ENCODE measurements at regions not wholly inside any gene's neighbourhood (a gene's known extent, or its start where the extent isn't known, plus 50 kb on each side); places are given as distances from the start of the nearest gene placed in this dataset.
"Not testable (repeated sequence)": the region's sequence is repeated elsewhere in the genome, so short reads cannot be mapped to it uniquely, and the experiment has no call there.

DNA sequence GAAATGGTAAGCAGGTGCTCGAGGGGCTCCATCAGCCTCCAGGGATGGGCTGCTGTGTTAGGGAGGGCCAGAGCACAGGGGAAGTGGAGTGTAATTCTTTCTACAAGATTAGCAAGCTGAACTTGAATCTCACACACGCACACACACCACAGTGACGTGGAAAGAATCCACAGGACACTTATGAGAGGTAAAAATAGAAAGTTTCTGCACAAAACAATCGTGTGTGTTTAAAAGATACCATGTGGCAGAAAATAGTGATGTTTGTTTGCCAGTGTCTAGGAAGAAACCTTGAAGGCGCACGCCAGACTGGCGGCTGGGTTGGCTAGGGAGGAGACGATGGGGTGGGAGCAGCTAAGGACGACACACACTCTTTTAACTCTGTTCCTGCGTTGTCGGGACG is 323.6 kb upstream of the PLGLB1 start:
- H3K27me3 ChIP-seq (ENCODE audit: control insufficient read depth in 2 of 2, insufficient read depth in 2 of 2, low read length in 2 of 2); H3K27ac ChIP-seq (ENCODE audit: insufficient read depth, low read depth, low read length); intact Hi-C loops (cut with micrococcal nuclease); FAIRE-seq; CTCF ChIA-PET; H3K9ac ChIP-seq (replicated peaks; ENCODE audit: extremely low read depth, insufficient read depth, low read length); H4K20me1 ChIP-seq (replicated peaks; ENCODE audit: control insufficient read depth, extremely low read depth, insufficient read depth, low read length); POLR2A ChIA-PET; H3K79me2 ChIP-seq (ENCODE audit: control insufficient read depth, insufficient read depth, low read length); H3K4me1 ChIP-seq (ENCODE audit: control insufficient read depth, extremely low read depth, insufficient read depth, low read length); H3K9me1 ChIP-seq (replicated peaks; ENCODE audit: control insufficient read depth, extremely low read depth, insufficient read depth, low read length); H3K4me2 ChIP-seq (ENCODE audit: insufficient read depth, low read length); H3K9me3 ChIP-seq (replicated peaks; ENCODE audit: control insufficient read depth, insufficient read depth, low read length); H2AFZ ChIP-seq (ENCODE audit: low read depth, low read length); dilution Hi-C loops (cut with MboI; ENCODE audit: extremely low pct_ligation_motif_present, low sequenced_read_pairs); H3K4me3 ChIP-seq (replicated peaks in 1 of 3; ENCODE audit: insufficient read depth in 1 of 3, low read depth in 1 of 3, low read length in 3 of 3); BruUV-seq (replicated peaks); DNase-seq (ENCODE audit: low read depth, low spot score); H3K36me3 ChIP-seq (ENCODE audit: control insufficient read depth in 2 of 2, extremely low read depth in 1 of 2, insufficient read depth in 2 of 2, low read length in 2 of 2): not testable (repeated sequence)

- intact Hi-C loops (cut with micrococcal nuclease); CTCF ChIA-PET; H3K4me1 ChIP-seq (ENCODE audit: control insufficient read depth, extremely low read depth, insufficient read depth, low read length); H4K20me1 ChIP-seq (replicated peaks; ENCODE audit: control insufficient read depth, extremely low read depth, insufficient read depth, low read length); DNase-seq (ENCODE audit: low read depth, low spot score); POLR2A ChIA-PET; H3K9me1 ChIP-seq (replicated peaks; ENCODE audit: control insufficient read depth, extremely low read depth, insufficient read depth, low read length); H3K79me2 ChIP-seq (ENCODE audit: control insufficient read depth, insufficient read depth, low read length); BruUV-seq (replicated peaks); H3K9me3 ChIP-seq (replicated peaks; ENCODE audit: control insufficient read depth, insufficient read depth, low read length); dilution Hi-C loops (cut with MboI; ENCODE audit: extremely low pct_ligation_motif_present, low sequenced_read_pairs); H3K27ac ChIP-seq (ENCODE audit: insufficient read depth, low read depth, low read length); H3K36me3 ChIP-seq (ENCODE audit: control insufficient read depth in 2 of 2, extremely low read depth in 1 of 2, insufficient read depth in 2 of 2, low read length in 2 of 2); H3K9ac ChIP-seq (replicated peaks; ENCODE audit: extremely low read depth, insufficient read depth, low read length); H3K4me3 ChIP-seq (replicated peaks in 1 of 3; ENCODE audit: insufficient read depth in 1 of 3, low read depth in 1 of 3, low read length in 3 of 3); H3K27me3 ChIP-seq (ENCODE audit: control insufficient read depth in 2 of 2, insufficient read depth in 2 of 2, low read length in 2 of 2); FAIRE-seq; H2AFZ ChIP-seq (ENCODE audit: low read depth, low read length); H3K4me2 ChIP-seq (ENCODE audit: insufficient read depth, low read length): not testable (repeated sequence)
These were observed 326.9 kb upstream of the PLGLB1 start for GRCh38 chr2:87348556-87348955.

- H3K4me1 ChIP-seq (ENCODE audit: control insufficient read depth, extremely low read depth, insufficient read depth, low read length); BruUV-seq (replicated peaks): not testable (repeated sequence)
These were observed 327.4 kb upstream of the PLGLB1 start for GRCh38 chr2:87349006-87349405.

GRCh38 chr2:87352178-87352934 is 330.7 kb upstream of the PLGLB1 start:
- H3K9ac ChIP-seq (replicated peaks; ENCODE audit: extremely low read depth, insufficient read depth, low read length); H3K27me3 ChIP-seq (ENCODE audit: control insufficient read depth in 2 of 2, insufficient read depth in 2 of 2, low read length in 2 of 2); H3K4me2 ChIP-seq (ENCODE audit: insufficient read depth, low read length); H3K36me3 ChIP-seq (ENCODE audit: control insufficient read depth in 2 of 2, extremely low read depth in 1 of 2, insufficient read depth in 2 of 2, low read length in 2 of 2); H3K27ac ChIP-seq (ENCODE audit: insufficient read depth, low read depth, low read length); H3K79me2 ChIP-seq (ENCODE audit: control insufficient read depth, insufficient read depth, low read length); H2AFZ ChIP-seq (ENCODE audit: low read depth, low read length); dilution Hi-C loops (cut with MboI; ENCODE audit: extremely low pct_ligation_motif_present, low sequenced_read_pairs); H3K9me3 ChIP-seq (replicated peaks; ENCODE audit: control insufficient read depth, insufficient read depth, low read length); H3K4me1 ChIP-seq (ENCODE audit: control insufficient read depth, extremely low read depth, insufficient read depth, low read length); FAIRE-seq; intact Hi-C loops (cut with micrococcal nuclease); H4K20me1 ChIP-seq (replicated peaks; ENCODE audit: control insufficient read depth, extremely low read depth, insufficient read depth, low read length); CTCF ChIA-PET; BruUV-seq (replicated peaks); H3K9me1 ChIP-seq (replicated peaks; ENCODE audit: control insufficient read depth, extremely low read depth, insufficient read depth, low read length); DNase-seq (ENCODE audit: low read depth, low spot score); H3K4me3 ChIP-seq (replicated peaks in 1 of 3; ENCODE audit: insufficient read depth in 1 of 3, low read depth in 1 of 3, low read length in 3 of 3); POLR2A ChIA-PET: not testable (repeated sequence)

More at GRCh38 chr2:87349006-87349405, 327.4 kb upstream of the PLGLB1 start:
- FAIRE-seq; intact Hi-C loops (cut with micrococcal nuclease); H3K9me1 ChIP-seq (replicated peaks; ENCODE audit: control insufficient read depth, extremely low read depth, insufficient read depth, low read length); H3K79me2 ChIP-seq (ENCODE audit: control insufficient read depth, insufficient read depth, low read length); H3K27ac ChIP-seq (ENCODE audit: insufficient read depth, low read depth, low read length); H2AFZ ChIP-seq (ENCODE audit: low read depth, low read length); CTCF ChIA-PET; H4K20me1 ChIP-seq (replicated peaks; ENCODE audit: control insufficient read depth, extremely low read depth, insufficient read depth, low read length); DNase-seq (ENCODE audit: low read depth, low spot score); H3K36me3 ChIP-seq (ENCODE audit: control insufficient read depth in 2 of 2, extremely low read depth in 1 of 2, insufficient read depth in 2 of 2, low read length in 2 of 2); H3K9ac ChIP-seq (replicated peaks; ENCODE audit: extremely low read depth, insufficient read depth, low read length); H3K4me3 ChIP-seq (replicated peaks in 1 of 3; ENCODE audit: insufficient read depth in 1 of 3, low read depth in 1 of 3, low read length in 3 of 3); POLR2A ChIA-PET; H3K27me3 ChIP-seq (ENCODE audit: control insufficient read depth in 2 of 2, insufficient read depth in 2 of 2, low read length in 2 of 2); H3K9me3 ChIP-seq (replicated peaks; ENCODE audit: control insufficient read depth, insufficient read depth, low read length); dilution Hi-C loops (cut with MboI; ENCODE audit: extremely low pct_ligation_motif_present, low sequenced_read_pairs); H3K4me2 ChIP-seq (ENCODE audit: insufficient read depth, low read length): not testable (repeated sequence)
